Ovary (tissue), 3 donors: ENCODE measurements at regions not wholly inside any gene's neighbourhood (a gene's known extent, or its start where the extent isn't known, plus 50 kb on each side); places are given as distances from the start of the nearest gene placed in this dataset.

ENCODE experiments used
- CTCF ChIP-seq, 3 donors: fragments of 450-650 bp in 2 of 3; fragments of 200-600 bp in 1 of 3; IDR thresholded peaks; one replicate each; pipeline versions ENCODE4 v1.5.1 to v1.8.0; 2016 to 2022; ENCODE audit warnings: antibody characterized with exemption in 3 of 3, mild to moderate bottlenecking in 1 of 3
- EP300 ChIP-seq: sonication (generic); formaldehyde crosslinking; IDR thresholded peaks from one replicate; pipeline ENCODE4 v1.6.1; 2017; ENCODE audit warnings: antibody characterized with exemption
- POLR2A ChIP-seq: fragments of 450-650 bp; IDR thresholded peaks from one replicate; pipeline ENCODE4 v1.6.1; 2017; ENCODE audit warnings: antibody characterized with exemption, mild to moderate bottlenecking, moderate library complexity
- donor health status: DM: no; HTN: no; CAD: no.

GRCh38 chr12:107384645-107385044 is 291.3 kb upstream of the CRY1 start:
- TF ChIP-seq POLR2A (no peak), CTCF (IDR thresholded peaks at IDR 0.05) (no peak), EP300 (no peak)
